ENCODE measurements at regions not wholly inside any gene's neighbourhood (a gene's known extent, or its start where the extent isn't known, plus 50 kb on each side); places are given as distances from the start of the nearest gene placed in this dataset.

DNA sequence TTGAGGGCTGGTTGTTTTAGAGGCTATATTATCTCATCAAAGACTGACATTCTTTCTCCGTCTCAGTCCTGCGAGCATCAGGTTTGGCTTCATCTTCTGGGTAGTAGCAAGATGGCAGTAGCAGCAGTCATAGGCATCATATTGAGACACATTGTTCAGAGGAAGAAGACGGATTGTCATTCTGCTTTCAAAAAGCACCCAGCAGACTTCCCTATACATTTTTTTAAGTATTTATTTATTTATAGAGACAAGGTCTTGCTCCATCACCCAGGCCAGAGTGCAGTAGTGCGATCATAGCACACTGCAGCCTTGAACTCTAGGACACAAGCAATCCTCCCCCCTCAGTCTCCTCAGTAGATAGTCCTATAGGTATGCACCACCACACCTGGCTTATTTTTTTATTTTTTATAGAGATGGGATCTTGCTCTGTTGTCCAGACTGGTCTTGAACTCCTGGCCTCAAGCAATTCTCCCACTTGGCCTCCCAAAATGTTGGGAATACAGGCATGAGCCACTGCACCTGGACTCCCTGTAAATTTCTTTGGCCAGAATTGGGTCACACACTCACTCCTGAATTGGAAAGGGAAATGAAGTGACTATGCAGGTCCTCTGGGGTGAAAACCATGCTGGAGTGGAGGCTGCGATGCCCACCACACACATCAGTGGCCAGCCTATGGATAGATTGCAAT, 125.4 kb downstream of the SLC38A6 start:
- DNase-seq: no peak

DNA sequence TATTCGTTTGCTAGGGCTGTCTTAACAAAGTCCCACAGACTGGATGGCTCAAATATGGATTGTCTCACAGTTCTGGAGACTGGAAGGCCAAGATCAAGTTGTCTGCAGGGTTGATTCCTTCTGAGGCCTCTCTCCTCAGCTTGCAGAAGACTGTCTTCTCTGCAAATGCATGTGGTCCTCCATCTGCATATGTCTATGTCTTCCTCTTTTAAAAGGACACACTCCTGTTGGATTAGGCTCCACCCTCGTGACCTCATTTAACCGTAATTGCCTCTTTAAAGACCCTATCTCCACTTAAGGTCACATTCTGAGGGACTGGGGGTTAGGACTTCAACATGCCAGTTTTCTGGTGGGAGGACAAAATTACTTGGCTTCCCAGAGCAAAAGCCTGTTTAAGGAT, 123.3 kb downstream of the SLC38A6 start:
- no peak for DNase-seq

DNA sequence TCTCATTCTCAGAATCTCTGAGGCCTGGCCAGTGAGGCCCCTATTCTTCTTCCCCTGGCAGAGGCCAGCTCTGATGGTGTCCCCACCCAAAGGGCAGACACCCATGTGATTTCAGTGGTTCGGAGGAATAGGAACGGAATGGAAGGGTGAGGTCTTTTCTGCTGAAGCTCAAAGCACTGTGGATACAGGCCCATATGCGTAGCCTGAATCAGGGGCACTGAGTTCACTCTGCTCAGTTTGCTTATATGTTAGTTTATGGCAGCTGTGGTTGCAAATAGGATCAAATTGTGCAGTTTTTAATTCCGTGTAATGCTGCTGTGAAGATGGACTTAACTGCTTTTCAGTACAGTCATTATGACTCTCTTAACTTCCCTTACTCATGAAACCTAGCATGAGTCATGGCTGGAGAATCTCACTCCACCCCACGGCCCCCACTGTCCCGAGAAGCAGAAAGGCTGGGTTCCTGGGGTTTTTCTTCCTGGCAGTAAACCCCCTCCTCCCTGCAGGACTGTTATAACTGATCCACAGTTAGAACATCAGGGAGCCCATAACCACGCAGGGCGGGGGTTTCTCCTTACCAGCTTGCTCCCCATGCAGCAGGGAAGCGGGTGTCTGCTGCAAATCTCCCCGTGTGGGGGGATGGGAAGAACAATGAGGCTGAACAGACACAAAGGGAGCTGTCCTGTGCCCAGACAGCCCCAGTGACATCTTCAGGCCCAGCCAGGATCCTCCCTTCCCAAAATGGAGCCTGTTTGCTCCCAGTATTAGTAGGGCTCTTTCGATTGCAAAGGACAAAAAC, 122.7 kb downstream of the SLC38A6 start:
- DNase-seq: peak; percentile 52

DNA sequence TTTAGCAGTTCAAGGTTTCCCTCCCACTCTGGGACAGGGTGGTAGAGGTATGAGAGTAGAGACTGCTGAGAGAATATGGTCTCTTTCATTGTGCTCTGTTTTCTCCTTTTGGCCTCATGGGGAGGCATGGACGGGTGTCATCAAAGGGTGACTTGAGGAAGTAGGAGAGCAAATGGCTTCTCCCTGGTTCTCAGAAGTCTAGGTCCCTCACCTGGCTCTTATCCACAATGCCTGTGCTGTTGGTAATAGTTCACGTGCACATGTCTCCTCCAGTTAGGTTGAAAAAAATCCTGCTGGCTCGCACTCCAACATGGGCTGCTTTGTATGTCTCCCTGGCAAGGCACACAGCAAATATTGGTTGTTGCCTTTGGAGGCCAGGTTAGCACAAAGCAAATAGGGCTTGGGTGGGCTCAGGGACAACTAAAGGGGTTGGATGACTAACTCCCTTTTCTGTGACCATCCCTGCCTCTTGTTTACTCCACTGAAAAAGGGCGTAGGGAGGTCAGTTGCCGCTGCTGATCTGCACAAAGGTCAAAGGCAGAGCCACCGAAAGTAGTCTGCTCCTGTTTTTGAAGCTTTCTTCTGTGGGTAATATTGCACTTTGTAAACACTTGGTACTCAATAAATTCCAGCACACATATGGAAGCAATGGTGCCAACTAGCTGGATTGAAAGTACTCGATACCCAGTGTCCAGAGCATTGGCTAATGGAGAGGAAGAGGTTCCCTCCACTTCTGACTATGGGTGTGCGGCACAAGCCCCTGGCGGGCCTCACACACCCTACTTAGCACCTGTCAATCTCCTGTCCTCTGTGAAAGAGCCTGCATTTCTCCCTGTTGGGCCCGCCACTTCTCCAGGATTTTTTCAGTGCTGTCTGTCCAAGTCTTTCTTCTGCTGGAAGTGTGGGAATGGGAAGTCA, 121.8 kb downstream of the SLC38A6 start:
- no peak for DNase-seq

All from activated T-cell treated with anti-CD3 and anti-CD28 coated beads, Interleukin-2, amount 50 U/mL, for 48 hours (primary cell).